Fibroblast of lung (primary cell): ENCODE measurements at regions not wholly inside any gene's neighbourhood (a gene's known extent, or its start where the extent isn't known, plus 50 kb on each side); places are given as distances from the start of the nearest gene placed in this dataset.

Experiments
- EZH2 ChIP-seq: IDR thresholded peaks from 2 replicates; pipeline ENCODE4 v1.5.1; 2012; ENCODE audit warnings: low read length, control low read depth, mild to moderate bottlenecking; ENCODE audit errors: missing control alignments
- TF ChIP-seq, protein P1 (sequence below), 2 donors: IDR thresholded peaks in 1 of 2; conservative IDR thresholded peaks in 1 of 2; 1 replicate in 1 of 2; 2 replicates in 1 of 2; pipeline ENCODE4 v1.5.1; 2011 to 2012; ENCODE audit warnings: low read length in 2 of 2, control low read depth in 1 of 2, inconsistent platforms in 1 of 2, low read depth in 1 of 2, mild to moderate bottlenecking in 1 of 2

- TF ChIP-seq, protein P1, sequence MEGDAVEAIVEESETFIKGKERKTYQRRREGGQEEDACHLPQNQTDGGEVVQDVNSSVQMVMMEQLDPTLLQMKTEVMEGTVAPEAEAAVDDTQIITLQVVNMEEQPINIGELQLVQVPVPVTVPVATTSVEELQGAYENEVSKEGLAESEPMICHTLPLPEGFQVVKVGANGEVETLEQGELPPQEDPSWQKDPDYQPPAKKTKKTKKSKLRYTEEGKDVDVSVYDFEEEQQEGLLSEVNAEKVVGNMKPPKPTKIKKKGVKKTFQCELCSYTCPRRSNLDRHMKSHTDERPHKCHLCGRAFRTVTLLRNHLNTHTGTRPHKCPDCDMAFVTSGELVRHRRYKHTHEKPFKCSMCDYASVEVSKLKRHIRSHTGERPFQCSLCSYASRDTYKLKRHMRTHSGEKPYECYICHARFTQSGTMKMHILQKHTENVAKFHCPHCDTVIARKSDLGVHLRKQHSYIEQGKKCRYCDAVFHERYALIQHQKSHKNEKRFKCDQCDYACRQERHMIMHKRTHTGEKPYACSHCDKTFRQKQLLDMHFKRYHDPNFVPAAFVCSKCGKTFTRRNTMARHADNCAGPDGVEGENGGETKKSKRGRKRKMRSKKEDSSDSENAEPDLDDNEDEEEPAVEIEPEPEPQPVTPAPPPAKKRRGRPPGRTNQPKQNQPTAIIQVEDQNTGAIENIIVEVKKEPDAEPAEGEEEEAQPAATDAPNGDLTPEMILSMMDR (conservative IDR thresholded peaks at IDR 0.05 in 1 of 2, IDR thresholded peaks at IDR 0.05 in 1 of 2; ENCODE audit: low read depth in 1 of 2, low read length in 2 of 2) = no peak
- no peak for TF ChIP-seq EZH2
Measured at GRCh38 chr6:142008781-142009180, 123.9 kb upstream of the GJE1 start.
